CD4-positive, alpha-beta T cell (primary cell): ENCODE measurements at regions not wholly inside any gene's neighbourhood (a gene's known extent, or its start where the extent isn't known, plus 50 kb on each side); places are given as distances from the start of the nearest gene placed in this dataset.

Source experiments
- ATAC-seq: fragments of 200-7000 bp; cut with Tn5 transposase; one replicate; pipeline ENCODE4 v1.10.0; 2022; ENCODE audit warnings: mild to moderate bottlenecking; ENCODE audit not compliant: poor library complexity
- CTCF ChIA-PET: fragments of 350-600 bp; sonication (Branson Sonifier 250); formaldehyde crosslinking; loops from one replicate; lab custom pipeline; 2021; ENCODE audit warnings: antibody characterized with exemption, inconsistent platforms; lab: Charles Lee
- POLR2A ChIA-PET: fragments of 350-600 bp; sonication (Branson Sonifier 250); formaldehyde crosslinking; loops from one replicate; lab custom pipeline; 2021; ENCODE audit warnings: antibody characterized with exemption, inconsistent platforms; lab: Charles Lee
- DNase-seq, 14 experiments: peaks; one replicate each; pipeline ENCODE4 v3.0.0-alpha.2; 2013 to 2020; ENCODE audit warnings: mixed read lengths in 2 of 14
- H3K27ac ChIP-seq, 2 donors: one replicate each; pipeline versions ENCODE4 v1.5.1 to v1.7.0; 2013; ENCODE audit warnings: low read length in 2 of 2, low read depth in 1 of 2, mild to moderate bottlenecking in 1 of 2
- H3K27me3 ChIP-seq, 2 experiments: 1 replicate in 1 of 2; 2 replicates in 1 of 2; pipeline versions ENCODE4 v1.6.1 to v1.7.0; 2013; ENCODE audit warnings: low read length in 2 of 2, control low read depth in 1 of 2, mild to moderate bottlenecking in 1 of 2, moderate library complexity in 1 of 2; ENCODE audit not compliant: insufficient read depth in 2 of 2, control insufficient read depth in 1 of 2
- H3K36me3 ChIP-seq: one replicate; pipeline ENCODE4 v1.6.1; 2013; ENCODE audit warnings: low read length, control low read depth; ENCODE audit not compliant: insufficient read depth
- H3K4me1 ChIP-seq: one replicate; pipeline ENCODE4 v1.6.1; 2013; ENCODE audit warnings: low read length, control low read depth; ENCODE audit not compliant: insufficient read depth
- H3K4me3 ChIP-seq: one replicate; pipeline ENCODE4 v1.5.1; 2013; ENCODE audit warnings: mild to moderate bottlenecking, low read length, moderate library complexity
- H3K9me3 ChIP-seq, 2 experiments: 1 replicate in 1 of 2; 2 replicates in 1 of 2; pipeline versions ENCODE4 v1.6.1 to v1.7.0; 2013; ENCODE audit warnings: low read length in 2 of 2, mild to moderate bottlenecking in 2 of 2, control low read depth in 1 of 2, moderate library complexity in 1 of 2; ENCODE audit not compliant: control insufficient read depth in 1 of 2, insufficient read depth in 1 of 2
- H3K27ac Mint-ChIP-seq: one replicate; pipeline ENCODE4 v1.8.0; 2020; ENCODE audit warnings: mixed read lengths
- H3K27me3 Mint-ChIP-seq: one replicate; pipeline ENCODE4 v1.8.0; 2021; ENCODE audit warnings: mixed read lengths
- H3K36me3 Mint-ChIP-seq: one replicate; pipeline ENCODE4 v1.8.0; 2021; ENCODE audit warnings: low read depth, mixed read lengths
- H3K4me1 Mint-ChIP-seq: one replicate; pipeline ENCODE4 v1.8.0; 2021; ENCODE audit warnings: low read depth, mixed read lengths
- H3K4me3 Mint-ChIP-seq: one replicate; pipeline ENCODE4 v1.8.0; 2020; ENCODE audit warnings: mild to moderate bottlenecking, mixed read lengths
- H3K9me3 Mint-ChIP-seq: one replicate; pipeline ENCODE4 v1.8.0; 2020; ENCODE audit warnings: mixed read lengths
- intact Hi-C, 2 experiments: fragments of 100-400 bp; cut with DNase I in 1 of 2; cut with micrococcal nuclease in 1 of 2; formaldehyde crosslinking; loops; one replicate each; pipeline versions ENCODE4 v1.15.1 to v1.9.0; 2023 to 2025; cut with DNase I, micrococcal nuclease
- TF ChIP-seq, protein P1 (sequence below): fragments of 200-600 bp; IDR thresholded peaks from one replicate; pipeline ENCODE4 v1.8.0; 2022; ENCODE audit warnings: antibody characterized with exemption, mild to moderate bottlenecking

DNA sequence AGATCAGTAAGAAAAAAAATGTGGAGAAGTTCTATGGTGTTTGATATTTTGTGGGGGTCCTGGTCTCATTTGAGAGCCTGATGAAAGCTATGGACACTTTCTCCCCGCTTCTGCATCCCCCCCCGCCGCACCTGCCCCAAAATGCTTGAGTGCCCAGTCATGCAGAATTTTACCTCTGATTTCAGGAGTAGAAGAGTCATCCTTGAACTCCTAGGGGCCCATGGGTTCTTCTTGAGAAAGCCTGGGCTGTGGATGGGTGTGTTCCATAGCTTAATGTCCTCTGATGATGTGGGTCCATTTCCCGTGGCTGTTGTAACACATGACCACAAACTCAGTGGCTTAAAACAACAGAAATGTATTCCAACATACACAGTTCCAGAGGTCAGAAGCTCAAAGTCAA lies 248.8 kb upstream of the PWP1 start:
- peaks cover 3% of the 10 kb centered on the region for H3K4me1 ChIP-seq
- DNase-seq, result no peak
- Mint-ChIP-seq H3K4me3 (no peak overlapping the region), H3K27ac (no peak overlapping the region), H3K9me3 (no peaks in the 10 kb centered on the region), H3K27me3 (no peaks in the 10 kb centered on the region), H3K36me3 (no peaks in the 10 kb centered on the region), H3K4me1 (peaks cover 17% of the 10 kb centered on the region)
- H3K27me3 ChIP-seq, result no peaks in the 10 kb centered on the region
- intact Hi-C loops, result no loop called here
- H3K4me3 ChIP-seq, result no peak overlapping the region
- ATAC-seq, result no peak
- TF ChIP-seq, protein P1, sequence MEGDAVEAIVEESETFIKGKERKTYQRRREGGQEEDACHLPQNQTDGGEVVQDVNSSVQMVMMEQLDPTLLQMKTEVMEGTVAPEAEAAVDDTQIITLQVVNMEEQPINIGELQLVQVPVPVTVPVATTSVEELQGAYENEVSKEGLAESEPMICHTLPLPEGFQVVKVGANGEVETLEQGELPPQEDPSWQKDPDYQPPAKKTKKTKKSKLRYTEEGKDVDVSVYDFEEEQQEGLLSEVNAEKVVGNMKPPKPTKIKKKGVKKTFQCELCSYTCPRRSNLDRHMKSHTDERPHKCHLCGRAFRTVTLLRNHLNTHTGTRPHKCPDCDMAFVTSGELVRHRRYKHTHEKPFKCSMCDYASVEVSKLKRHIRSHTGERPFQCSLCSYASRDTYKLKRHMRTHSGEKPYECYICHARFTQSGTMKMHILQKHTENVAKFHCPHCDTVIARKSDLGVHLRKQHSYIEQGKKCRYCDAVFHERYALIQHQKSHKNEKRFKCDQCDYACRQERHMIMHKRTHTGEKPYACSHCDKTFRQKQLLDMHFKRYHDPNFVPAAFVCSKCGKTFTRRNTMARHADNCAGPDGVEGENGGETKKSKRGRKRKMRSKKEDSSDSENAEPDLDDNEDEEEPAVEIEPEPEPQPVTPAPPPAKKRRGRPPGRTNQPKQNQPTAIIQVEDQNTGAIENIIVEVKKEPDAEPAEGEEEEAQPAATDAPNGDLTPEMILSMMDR, result no peak
- CTCF ChIA-PET, result no interaction called here
- no peaks in the 10 kb centered on the region for H3K9me3 ChIP-seq
- POLR2A ChIA-PET, result no interaction called here
- no peaks in the 10 kb centered on the region for H3K36me3 ChIP-seq
- no peak overlapping the region for H3K27ac ChIP-seq

DNA sequence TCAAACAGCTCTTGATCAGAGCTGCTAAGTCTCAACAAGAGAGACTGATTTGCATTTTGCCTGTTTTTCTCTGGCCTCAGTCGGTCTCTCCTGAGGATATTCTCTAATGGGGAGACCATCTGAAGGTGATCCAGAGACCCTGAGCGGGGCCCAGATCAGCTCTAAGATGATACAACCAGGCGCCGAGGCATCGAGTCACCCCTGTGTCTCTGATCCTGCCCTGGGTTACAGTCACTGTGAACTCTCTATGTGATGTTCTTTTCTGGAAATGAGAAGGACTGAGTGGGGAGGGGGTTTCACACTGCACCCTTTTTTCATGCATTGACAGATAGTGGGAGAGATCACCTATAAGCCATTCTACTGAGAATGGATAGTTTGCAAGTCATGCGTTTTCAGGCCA lies 247.6 kb upstream of the PWP1 start:
- no peaks in the 10 kb centered on the region for H3K9me3 Mint-ChIP-seq
- H3K9me3 ChIP-seq, result no peaks in the 10 kb centered on the region
- H3K27ac ChIP-seq, result no peak overlapping the region
- ChIA-PET CTCF (interaction anchor here (1.1 kb wide), 1 partner anchor 307 kb away, joined by 3 read pairs; no protein-coding TSS in a partner anchor), POLR2A (no interaction called here)
- no peak overlapping the region for H3K4me3 Mint-ChIP-seq
- H3K4me1 ChIP-seq, result no peaks in the 10 kb centered on the region
- ATAC-seq, result no peak
- no peak for DNase-seq
- no peaks in the 10 kb centered on the region for H3K27me3 ChIP-seq
- no peak overlapping the region for H3K27ac Mint-ChIP-seq
- H3K36me3 Mint-ChIP-seq, result no peaks in the 10 kb centered on the region
- no peaks in the 10 kb centered on the region for H3K36me3 ChIP-seq
- TF ChIP-seq, protein P1, result no peak
- H3K4me1 Mint-ChIP-seq, result peaks cover 16% of the 10 kb centered on the region
- no peaks in the 10 kb centered on the region for H3K27me3 Mint-ChIP-seq
- intact Hi-C loops, result no loop called here
- no peak overlapping the region for H3K4me3 ChIP-seq

DNA sequence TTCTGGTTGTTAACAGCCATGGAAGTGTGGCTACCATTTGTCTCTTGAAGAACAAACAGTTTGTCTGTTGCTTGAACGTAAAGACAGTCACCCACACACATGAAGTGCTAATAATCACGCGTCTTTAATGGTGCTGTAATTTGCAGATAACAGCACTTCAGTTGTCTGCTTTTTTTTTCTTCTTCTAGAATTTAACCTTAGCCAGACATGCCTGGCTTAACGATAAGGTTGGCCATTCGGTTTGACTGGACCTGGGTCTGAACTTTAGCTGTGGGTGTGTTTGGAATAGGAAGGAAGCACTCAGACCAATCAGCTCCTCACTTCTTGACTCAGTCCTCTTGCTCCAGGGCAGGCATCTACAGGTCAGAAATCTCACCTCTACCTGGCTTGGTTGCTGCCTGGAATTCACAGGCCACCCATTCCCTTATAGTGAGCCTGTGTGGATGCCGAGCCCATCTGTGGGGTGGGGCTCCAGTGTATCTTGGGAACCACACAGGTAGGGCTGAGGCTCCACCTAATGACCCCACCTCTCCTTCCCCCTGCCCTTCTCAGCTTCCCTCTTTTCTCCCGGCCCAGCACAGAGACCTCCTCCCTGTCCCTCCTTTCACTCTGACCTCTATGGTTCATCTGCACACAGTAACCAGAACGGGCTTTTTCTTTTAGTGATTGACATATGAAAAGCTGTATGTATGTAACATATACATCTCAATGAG lies 246.4 kb upstream of the PWP1 start:
- H3K27ac ChIP-seq, result no peak overlapping the region
- ChIA-PET POLR2A (no interaction called here), CTCF (interaction anchor here (1.1 kb wide), 1 partner anchor 308 kb away, joined by 3 read pairs; no protein-coding TSS in a partner anchor)
- H3K9me3 Mint-ChIP-seq, result no peaks in the 10 kb centered on the region
- intact Hi-C loops, result no loop called here
- H3K4me3 ChIP-seq, result no peak overlapping the region
- TF ChIP-seq, protein P1, result no peak
- no peaks in the 10 kb centered on the region for H3K27me3 ChIP-seq
- no peaks in the 10 kb centered on the region for H3K4me1 ChIP-seq
- H3K36me3 ChIP-seq, result no peaks in the 10 kb centered on the region
- no peak overlapping the region for H3K27ac Mint-ChIP-seq
- DNase-seq (no peak), ATAC-seq (no peak)
- peaks cover 21% of the 10 kb centered on the region for H3K4me1 Mint-ChIP-seq
- H3K9me3 ChIP-seq, result no peaks in the 10 kb centered on the region
- no peaks in the 10 kb centered on the region for H3K27me3 Mint-ChIP-seq
- no peak overlapping the region for H3K4me3 Mint-ChIP-seq
- H3K36me3 Mint-ChIP-seq, result no peaks in the 10 kb centered on the region
